Upper lobe of right lung (tissue), 1 donor: ENCODE measurements at regions not wholly inside any gene's neighbourhood (a gene's known extent, or its start where the extent isn't known, plus 50 kb on each side); places are given as distances from the start of the nearest gene placed in this dataset.

Experiments used
- ATAC-seq: fragments of 200-7000 bp; cut with Tn5 transposase; one replicate; pipeline ENCODE4 v1.9.1; 2020; ENCODE audit warnings: mild to moderate bottlenecking, moderate library complexity
- DNase-seq: peaks from one replicate; pipeline ENCODE4 v3.0.0-alpha.2; 2020
- H3K27ac ChIP-seq: fragments of 200-600 bp; one replicate; pipeline ENCODE4 v1.8.0; 2022
- H3K27me3 ChIP-seq: fragments of 200-600 bp; one replicate; pipeline ENCODE4 v1.8.0; 2022; ENCODE audit warnings: mild to moderate bottlenecking
- H3K36me3 ChIP-seq: fragments of 200-600 bp; one replicate; pipeline ENCODE4 v1.8.0; 2022
- H3K4me1 ChIP-seq: fragments of 200-600 bp; one replicate; pipeline ENCODE4 v1.8.0; 2022
- H3K4me3 ChIP-seq: fragments of 200-600 bp; one replicate; pipeline ENCODE4 v1.8.0; 2022; ENCODE audit warnings: mild to moderate bottlenecking
- H3K9me3 ChIP-seq: fragments of 200-600 bp; one replicate; pipeline ENCODE4 v1.8.0; 2022
- intact Hi-C: fragments of 100-400 bp; cut with DNase I; formaldehyde crosslinking; loops from one replicate; pipeline ENCODE4 v1.11.0; 2022
- TF ChIP-seq, protein P1 (sequence below): fragments of 200-600 bp; IDR thresholded peaks from one replicate; pipeline ENCODE4 v1.8.0; 2022; ENCODE audit warnings: antibody characterized with exemption
- donor health status: DM: no; HTN: yes; CAD: no; lungs with severe emphysema.

DNA sequence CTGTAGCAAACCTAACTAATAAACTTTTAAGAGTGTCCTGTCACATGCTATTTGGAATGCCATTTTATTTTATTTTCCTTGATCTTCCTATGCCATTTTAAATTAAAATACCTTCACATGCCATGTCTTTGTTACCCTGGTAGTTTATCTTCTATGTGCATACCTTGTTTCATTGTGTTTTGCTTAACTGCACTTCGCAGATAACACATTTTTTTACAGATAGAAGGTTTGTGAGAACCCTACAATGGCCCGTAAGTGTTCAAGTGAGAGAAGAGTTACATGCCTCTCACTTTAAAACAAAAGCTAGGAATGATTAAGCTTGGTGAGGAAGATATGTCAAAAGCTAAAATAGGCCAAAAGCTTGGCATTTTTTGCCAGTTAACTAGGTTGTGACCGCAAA, 744.1 kb downstream of the STIM2 start:
- TF ChIP-seq, protein P1, sequence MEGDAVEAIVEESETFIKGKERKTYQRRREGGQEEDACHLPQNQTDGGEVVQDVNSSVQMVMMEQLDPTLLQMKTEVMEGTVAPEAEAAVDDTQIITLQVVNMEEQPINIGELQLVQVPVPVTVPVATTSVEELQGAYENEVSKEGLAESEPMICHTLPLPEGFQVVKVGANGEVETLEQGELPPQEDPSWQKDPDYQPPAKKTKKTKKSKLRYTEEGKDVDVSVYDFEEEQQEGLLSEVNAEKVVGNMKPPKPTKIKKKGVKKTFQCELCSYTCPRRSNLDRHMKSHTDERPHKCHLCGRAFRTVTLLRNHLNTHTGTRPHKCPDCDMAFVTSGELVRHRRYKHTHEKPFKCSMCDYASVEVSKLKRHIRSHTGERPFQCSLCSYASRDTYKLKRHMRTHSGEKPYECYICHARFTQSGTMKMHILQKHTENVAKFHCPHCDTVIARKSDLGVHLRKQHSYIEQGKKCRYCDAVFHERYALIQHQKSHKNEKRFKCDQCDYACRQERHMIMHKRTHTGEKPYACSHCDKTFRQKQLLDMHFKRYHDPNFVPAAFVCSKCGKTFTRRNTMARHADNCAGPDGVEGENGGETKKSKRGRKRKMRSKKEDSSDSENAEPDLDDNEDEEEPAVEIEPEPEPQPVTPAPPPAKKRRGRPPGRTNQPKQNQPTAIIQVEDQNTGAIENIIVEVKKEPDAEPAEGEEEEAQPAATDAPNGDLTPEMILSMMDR, result no peak
- Histone ChIP-seq H3K9me3 (no peaks in the 10 kb centered on the region), H3K27me3 (no peaks in the 10 kb centered on the region), H3K36me3 (no peaks in the 10 kb centered on the region), H3K27ac (no peak overlapping the region), H3K4me3 (no peak overlapping the region), H3K4me1 (no peaks in the 10 kb centered on the region)
- intact Hi-C loops, result no loop called here
- no peak for ATAC-seq
- no peak for DNase-seq

- no peak overlapping the region for H3K4me3 ChIP-seq
- no peaks in the 10 kb centered on the region for H3K4me1 ChIP-seq
These were observed 755.5 kb downstream of the STIM2 start for GRCh38 chr4:27616166-27616565.

DNA sequence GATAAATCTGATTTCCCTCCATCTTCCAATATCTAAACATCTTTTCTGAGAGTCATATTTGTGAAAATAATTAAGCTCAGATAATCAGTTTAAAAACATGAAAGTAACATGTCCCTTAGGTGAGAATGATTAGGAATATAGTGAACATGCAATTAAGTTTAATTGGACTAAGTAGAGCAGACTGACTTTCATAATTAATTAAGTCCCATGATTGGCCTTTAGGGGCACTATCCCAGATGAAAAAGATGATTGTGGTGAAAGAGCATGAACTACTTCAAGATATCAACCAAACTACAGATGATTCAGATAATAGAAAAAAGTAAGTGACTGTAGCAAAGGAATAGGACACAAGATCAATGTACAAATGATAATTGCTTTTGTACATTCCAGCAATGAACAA, 758.8 kb downstream of the STIM2 start:
- no peaks in the 10 kb centered on the region for H3K36me3 ChIP-seq
- intact Hi-C loops, result no loop called here

More at GRCh38 chr4:27616166-27616565, 755.5 kb downstream of the STIM2 start:
- Histone ChIP-seq H3K27me3 (no peaks in the 10 kb centered on the region), H3K36me3 (no peaks in the 10 kb centered on the region), H3K9me3 (no peaks in the 10 kb centered on the region), H3K27ac (no peak overlapping the region)
- DNase-seq (no peak), ATAC-seq (no peak)
- intact Hi-C loops, result no loop called here
- TF ChIP-seq, protein P1, result no peak

DNA sequence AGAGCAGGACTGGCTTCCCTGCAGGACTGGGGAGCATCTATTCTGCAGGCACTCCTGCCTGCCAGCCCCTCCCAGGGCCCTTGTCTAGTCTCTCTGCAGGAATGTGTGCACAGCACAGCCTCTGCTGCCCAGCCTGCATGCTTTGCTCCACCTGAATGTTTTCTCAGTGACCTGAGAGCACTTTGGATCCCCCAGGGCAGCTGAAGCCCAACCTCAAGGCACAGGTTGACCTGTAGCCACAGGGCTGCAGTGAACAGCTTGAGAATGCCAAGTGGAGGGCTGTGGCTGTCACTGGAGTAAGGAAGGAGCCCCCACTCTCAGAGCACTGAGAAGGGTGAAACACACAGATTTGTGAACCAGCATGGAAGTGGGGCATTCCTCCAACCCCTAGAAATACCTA, 760.2 kb downstream of the STIM2 start:
- intact Hi-C loops, result no loop called here
- ATAC-seq, result peak; percentile 90
- H3K9me3 ChIP-seq, result no peaks in the 10 kb centered on the region

More for the DNA sequence above, 758.8 kb downstream of the STIM2 start:
- Histone ChIP-seq H3K9me3 (no peaks in the 10 kb centered on the region), H3K4me1 (no peaks in the 10 kb centered on the region), H3K27me3 (no peaks in the 10 kb centered on the region), H3K4me3 (no peak overlapping the region), H3K27ac (no peak overlapping the region)
- DNase-seq, result no peak
- no peak for ATAC-seq
- TF ChIP-seq, protein P1, result no peak

GRCh38 chr4:27624749-27625148, 764.1 kb downstream of the STIM2 start:
- Histone ChIP-seq H3K4me1 (no peaks in the 10 kb centered on the region), H3K36me3 (no peaks in the 10 kb centered on the region), H3K4me3 (no peak overlapping the region), H3K9me3 (no peaks in the 10 kb centered on the region), H3K27ac (no peak overlapping the region), H3K27me3 (no peaks in the 10 kb centered on the region)
- no peak for DNase-seq
- TF ChIP-seq, protein P1, result no peak
- no peak for ATAC-seq
- intact Hi-C loops, result no loop called here

More for the DNA sequence above, 760.2 kb downstream of the STIM2 start:
- H3K4me1 ChIP-seq, result no peaks in the 10 kb centered on the region
- TF ChIP-seq, protein P1, result no peak
- H3K4me3 ChIP-seq, result no peak overlapping the region
- peak; percentile 63 for DNase-seq
- H3K36me3 ChIP-seq, result no peaks in the 10 kb centered on the region
- H3K27ac ChIP-seq, result no peak overlapping the region
- no peaks in the 10 kb centered on the region for H3K27me3 ChIP-seq

DNA sequence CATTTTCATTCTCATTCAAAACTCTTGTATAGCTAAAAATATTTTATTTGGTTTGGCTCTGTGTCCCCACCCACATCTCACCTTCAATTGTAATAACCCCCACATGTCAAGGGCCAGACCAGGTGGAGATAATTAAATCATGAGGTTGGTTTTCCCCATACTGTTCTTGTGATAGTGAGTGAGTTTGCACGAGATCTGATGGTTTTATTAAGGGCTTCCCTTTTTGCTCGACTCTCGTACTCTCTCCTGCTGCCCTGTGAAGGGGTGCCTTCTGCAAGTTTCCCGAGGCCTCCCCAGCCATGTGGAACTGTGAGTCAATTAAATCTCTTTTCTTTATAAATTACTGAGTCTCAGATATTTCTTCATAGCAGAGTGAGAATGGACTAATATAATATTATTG, 768.0 kb downstream of the STIM2 start:
- TF ChIP-seq, protein P1, result no peak
- intact Hi-C loops, result no loop called here
- no peaks in the 10 kb centered on the region for H3K36me3 ChIP-seq
- DNase-seq (no peak), ATAC-seq (no peak)
- H3K27ac ChIP-seq, result no peak overlapping the region
- H3K4me1 ChIP-seq, result no peaks in the 10 kb centered on the region
- no peaks in the 10 kb centered on the region for H3K9me3 ChIP-seq
- no peaks in the 10 kb centered on the region for H3K27me3 ChIP-seq
- H3K4me3 ChIP-seq, result no peak overlapping the region
